Activated CD4-positive, alpha-beta T cell treated with anti-CD3 and anti-CD28 coated beads, Interleukin-2, amount 50 U/mL, for 48 hours (primary cell): ENCODE measurements at regions not wholly inside any gene's neighbourhood (a gene's known extent, or its start where the extent isn't known, plus 50 kb on each side); places are given as distances from the start of the nearest gene placed in this dataset.

ENCODE experiments used
- DNase-seq, 2 experiments: peaks; one replicate each; pipeline ENCODE4 v3.0.0-alpha.2; 2020

DNA sequence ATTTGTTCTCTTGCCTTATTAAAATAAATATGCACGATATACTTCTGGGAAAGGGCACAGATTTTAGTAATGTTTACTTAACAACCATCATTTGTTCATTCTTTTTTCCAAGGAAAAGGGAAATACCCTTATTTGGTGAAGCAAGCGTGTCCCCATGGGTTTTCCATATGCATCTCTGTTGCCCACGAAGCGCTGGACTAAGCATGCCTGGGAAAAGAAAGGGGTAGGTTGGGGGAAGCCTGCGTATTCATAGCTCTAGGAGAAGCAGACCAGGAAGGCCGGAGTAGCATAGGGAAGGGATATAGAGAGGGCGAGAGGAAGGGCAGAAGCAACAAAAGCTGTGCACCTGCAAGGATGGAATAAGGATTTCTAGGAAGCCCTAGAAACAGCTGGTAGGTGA lies 61.8 kb upstream of the ACO1 start:
- no peak for DNase-seq

DNA sequence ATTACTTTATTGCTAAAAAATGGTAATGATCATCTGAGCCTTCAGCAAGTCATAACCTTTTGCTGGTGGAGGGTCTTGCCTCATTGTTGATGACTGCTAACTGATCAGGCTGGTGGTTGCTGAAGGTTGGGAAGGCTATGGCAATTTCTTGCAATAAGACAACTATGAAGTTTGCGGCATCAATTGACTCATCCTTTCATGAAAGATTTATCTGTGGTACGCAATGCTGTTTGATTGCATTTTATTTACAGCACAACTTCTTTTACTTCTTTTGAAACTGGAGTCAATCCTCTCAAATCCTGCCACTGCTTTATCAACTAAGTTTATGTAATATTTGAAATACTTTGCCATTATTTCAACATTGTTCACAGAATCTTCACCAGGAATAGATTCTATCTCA lies 58.3 kb upstream of the ACO1 start:
- DNase-seq = no peak

DNA sequence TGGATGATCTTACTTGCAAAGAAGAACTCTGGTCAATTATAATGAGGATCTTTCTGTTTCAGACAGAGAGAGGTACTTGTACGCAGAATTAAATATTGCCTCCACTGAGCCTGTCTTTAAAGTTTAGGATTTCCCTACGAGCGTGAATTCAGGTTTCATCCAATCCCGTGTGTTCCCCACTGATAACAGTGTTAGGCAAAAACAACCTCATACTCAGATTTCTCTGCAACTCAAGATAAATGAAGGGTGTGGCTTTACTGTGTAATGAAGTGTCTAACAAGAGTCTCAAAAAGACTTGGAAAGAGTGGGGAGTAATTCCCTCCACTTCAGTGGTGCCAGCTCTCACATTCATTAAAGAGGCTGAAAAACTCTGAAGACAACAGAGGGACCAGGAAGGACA lies 53.2 kb upstream of the ACO1 start:
- no peak for DNase-seq

DNA sequence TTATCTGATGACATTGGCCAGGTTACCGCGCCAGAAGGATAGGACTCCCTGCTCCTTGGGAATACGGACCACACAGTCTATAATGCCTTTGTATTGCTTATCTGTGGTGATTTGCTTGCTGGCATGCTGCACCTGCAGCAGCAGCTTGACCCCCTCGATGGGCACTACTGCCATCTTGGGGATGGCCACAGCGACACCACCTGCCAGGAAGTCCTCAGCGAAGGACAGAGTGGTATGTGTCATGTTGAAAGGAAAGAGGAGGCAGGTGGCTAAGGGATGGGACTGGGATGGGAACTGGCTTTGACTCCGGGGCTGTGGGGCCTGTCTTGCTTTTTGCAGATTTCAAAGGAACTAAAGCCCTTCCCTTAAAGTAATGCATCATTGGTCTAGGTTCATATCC lies 50.3 kb upstream of the ACO1 start:
- DNase-seq = no peak
